AG09319 (cell line): ENCODE measurements at regions not wholly inside any gene's neighbourhood (a gene's known extent, or its start where the extent isn't known, plus 50 kb on each side); places are given as distances from the start of the nearest gene placed in this dataset.

Experiments
- DNase-seq: peaks from one replicate; pipeline ENCODE4 v3.0.0-alpha.2; 2010; ENCODE audit warnings: low read depth; ENCODE audit errors: extremely low read depth
- TF ChIP-seq, protein P1 (sequence below): IDR thresholded peaks from 2 replicates; pipeline ENCODE4 v1.5.1; 2011; ENCODE audit warnings: low read depth, mild to moderate bottlenecking, inconsistent platforms, low read length, moderate library complexity

DNA sequence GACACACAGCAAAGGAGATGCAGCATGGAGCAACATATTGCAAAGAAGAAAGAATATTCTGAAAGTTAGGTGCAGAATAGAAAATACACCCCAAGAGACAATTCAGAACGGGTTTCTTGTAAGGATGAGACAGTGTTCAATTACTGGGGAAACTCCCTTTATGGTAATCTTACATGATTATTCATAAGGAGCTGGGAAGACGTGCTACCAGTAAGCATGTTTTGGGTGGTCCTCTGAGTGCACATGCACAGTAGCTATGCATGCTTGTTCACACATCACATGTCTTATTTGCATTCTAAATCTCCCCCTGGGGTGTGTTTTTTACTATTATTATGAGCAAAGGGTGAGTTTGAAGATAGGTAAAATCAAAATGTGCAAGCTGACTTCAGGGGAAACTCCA is 1448.8 kb downstream of the TECRL start:
- DNase-seq, result no peak
- TF ChIP-seq, protein P1, sequence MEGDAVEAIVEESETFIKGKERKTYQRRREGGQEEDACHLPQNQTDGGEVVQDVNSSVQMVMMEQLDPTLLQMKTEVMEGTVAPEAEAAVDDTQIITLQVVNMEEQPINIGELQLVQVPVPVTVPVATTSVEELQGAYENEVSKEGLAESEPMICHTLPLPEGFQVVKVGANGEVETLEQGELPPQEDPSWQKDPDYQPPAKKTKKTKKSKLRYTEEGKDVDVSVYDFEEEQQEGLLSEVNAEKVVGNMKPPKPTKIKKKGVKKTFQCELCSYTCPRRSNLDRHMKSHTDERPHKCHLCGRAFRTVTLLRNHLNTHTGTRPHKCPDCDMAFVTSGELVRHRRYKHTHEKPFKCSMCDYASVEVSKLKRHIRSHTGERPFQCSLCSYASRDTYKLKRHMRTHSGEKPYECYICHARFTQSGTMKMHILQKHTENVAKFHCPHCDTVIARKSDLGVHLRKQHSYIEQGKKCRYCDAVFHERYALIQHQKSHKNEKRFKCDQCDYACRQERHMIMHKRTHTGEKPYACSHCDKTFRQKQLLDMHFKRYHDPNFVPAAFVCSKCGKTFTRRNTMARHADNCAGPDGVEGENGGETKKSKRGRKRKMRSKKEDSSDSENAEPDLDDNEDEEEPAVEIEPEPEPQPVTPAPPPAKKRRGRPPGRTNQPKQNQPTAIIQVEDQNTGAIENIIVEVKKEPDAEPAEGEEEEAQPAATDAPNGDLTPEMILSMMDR, result no peak

DNA sequence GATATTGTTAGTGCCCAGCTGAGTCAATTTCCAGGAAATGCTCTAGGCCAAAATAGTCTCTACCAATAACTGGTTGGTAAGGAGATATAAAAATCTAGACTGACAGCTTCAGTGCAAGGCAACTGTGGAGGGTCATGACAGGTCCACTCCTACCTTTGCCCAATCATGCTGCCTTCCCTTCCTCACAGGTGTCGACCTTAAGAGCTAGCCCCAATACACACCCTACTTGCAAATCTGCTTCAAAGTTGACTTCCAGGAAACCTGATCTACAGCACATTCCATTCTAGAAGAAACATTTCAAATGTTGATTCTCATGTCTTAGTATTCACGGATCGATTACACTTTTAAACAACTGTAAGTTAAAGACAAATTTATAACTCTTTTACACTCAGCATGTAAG is 1455.5 kb downstream of the TECRL start:
- TF ChIP-seq, protein P1, result no peak
- DNase-seq, result no peak

DNA sequence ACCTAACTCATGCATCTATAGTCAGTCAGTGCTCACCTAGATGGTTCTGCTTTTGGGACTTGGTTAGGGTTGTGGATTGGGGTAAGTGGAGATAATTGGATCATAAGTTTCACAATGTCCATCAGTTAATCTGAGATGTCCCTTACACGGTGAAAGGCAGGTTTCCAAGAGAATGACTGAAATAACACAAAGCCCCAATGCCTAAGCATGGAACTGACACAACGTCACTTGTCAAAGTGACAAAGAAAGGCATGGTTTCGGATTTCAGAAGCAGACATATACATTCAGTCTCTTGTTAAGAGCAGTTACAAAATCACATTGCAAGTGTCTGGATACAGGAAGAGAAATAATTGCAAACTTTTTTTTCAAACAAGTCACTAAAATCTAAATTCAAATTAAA is 1456.9 kb downstream of the TECRL start:
- DNase-seq, result no peak
- TF ChIP-seq, protein P1, result no peak

DNA sequence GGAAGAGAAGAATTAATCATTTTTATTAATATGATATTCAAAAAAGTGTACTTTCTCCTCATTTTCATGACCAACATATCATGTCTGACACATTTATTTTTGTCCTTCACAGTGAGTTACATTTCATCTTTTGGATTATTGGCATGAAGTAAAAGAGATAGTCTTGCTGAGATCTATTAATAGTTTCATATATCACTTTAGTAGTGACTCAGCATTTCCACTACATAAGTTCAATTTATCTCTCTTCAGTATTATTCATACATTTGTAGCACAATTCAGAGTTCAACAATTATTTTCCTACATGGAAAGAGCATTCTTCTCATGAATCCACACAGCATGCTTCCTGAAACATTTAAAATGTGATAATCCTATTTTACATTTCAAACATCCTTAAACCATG is 1461.1 kb downstream of the TECRL start:
- no peak for DNase-seq
- TF ChIP-seq, protein P1, result no peak

DNA sequence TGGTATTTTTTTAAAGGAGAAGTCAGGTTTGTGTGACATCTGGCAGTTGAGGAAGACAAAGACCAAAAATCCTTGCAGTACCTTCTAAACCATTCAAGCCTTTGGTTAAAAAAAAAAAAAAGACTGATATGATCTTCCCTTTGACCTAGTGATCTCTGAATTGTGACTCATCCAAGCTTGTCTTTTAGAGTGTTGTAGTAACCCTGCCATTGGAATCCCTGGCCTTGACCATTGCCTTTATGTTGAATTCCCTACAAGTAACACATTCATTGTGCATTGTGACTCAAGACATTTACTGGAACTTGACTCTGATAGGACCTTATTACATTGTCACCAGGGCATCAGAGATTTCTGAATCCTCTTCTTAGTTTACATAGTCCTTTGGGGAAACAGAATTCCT is 1469.0 kb downstream of the TECRL start:
- TF ChIP-seq, protein P1, result no peak
- no peak for DNase-seq

DNA sequence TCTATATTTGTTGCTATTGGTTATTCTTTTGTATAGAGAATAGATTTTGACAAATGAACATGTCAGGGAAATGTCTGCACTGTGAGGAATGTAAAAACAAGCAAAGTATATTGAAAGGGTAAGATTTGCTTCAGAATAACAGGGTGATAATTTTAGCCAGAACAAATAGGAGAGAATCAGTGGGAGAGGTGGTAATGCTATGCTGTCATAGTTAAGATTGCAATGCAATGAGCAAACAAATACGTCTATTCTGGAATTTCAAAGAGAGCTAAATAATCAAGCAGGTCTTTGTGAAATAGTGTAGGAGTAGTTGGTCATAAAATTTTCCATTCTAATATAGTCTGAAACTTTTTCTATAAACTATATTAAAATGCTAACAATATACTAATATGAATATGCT is 1478.4 kb downstream of the TECRL start:
- no peak for DNase-seq
- TF ChIP-seq, protein P1, result no peak

DNA sequence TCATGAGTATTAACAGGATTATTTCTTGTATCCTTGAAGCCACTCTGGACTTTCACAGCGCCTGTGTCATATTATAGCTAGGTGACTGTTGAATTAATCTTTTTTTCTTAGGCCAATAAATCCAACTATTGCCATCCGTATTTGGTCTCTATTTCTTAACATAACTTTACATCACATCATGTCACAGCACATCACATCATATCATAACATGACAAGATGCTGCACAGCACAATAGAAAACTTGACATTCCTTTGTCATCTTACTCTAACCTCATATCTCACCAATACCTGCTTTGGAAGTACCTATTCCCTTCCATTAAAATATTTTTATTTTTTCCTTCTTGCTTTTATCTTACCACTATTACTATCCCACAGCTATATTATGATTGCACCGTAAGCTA is 1480.8 kb downstream of the TECRL start:
- DNase-seq, result no peak
- TF ChIP-seq, protein P1, result no peak
